ENCODE measurements at regions not wholly inside any gene's neighbourhood (a gene's known extent, or its start where the extent isn't known, plus 50 kb on each side); places are given as distances from the start of the nearest gene placed in this dataset.

DNA sequence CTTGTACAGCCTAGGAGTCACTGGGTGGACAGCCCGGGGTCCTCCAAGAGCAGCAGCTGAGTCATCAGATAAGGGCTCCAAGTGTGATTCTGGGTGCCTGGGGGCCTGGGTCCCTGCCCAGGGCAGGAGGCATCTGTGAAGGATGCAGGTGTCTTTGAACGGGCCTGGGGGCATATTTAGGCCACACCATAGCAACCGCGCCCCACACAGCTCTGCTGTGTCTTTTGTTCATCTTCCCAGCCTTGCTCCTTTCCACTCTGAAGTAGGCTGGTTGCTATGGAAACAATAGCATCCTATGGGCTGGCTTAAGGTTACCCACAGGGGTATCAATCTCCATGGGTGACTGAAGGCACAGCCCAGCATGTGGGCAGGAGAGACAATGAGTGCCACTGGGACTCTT is 324.7 kb downstream of the TCERG1L start:
- H3K36me3 ChIP-seq: no peaks in the 10 kb centered on the region
- no peak overlapping the region for H3K27ac ChIP-seq
- no peak for DNase-seq (ENCODE audit: low read depth in 1 of 2, low spot score in 1 of 2)
- no peaks in the 10 kb centered on the region for H3K4me1 ChIP-seq (ENCODE audit: low read depth)
- no peaks in the 10 kb centered on the region for H3K9me3 ChIP-seq (ENCODE audit: low read depth)
- TF ChIP-seq, protein P1, sequence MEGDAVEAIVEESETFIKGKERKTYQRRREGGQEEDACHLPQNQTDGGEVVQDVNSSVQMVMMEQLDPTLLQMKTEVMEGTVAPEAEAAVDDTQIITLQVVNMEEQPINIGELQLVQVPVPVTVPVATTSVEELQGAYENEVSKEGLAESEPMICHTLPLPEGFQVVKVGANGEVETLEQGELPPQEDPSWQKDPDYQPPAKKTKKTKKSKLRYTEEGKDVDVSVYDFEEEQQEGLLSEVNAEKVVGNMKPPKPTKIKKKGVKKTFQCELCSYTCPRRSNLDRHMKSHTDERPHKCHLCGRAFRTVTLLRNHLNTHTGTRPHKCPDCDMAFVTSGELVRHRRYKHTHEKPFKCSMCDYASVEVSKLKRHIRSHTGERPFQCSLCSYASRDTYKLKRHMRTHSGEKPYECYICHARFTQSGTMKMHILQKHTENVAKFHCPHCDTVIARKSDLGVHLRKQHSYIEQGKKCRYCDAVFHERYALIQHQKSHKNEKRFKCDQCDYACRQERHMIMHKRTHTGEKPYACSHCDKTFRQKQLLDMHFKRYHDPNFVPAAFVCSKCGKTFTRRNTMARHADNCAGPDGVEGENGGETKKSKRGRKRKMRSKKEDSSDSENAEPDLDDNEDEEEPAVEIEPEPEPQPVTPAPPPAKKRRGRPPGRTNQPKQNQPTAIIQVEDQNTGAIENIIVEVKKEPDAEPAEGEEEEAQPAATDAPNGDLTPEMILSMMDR (IDR thresholded peaks at IDR 0.05; ENCODE audit: low read depth, low read length): no peak
- H3K27me3 ChIP-seq: no peaks in the 10 kb centered on the region
- no peak overlapping the region for H3K4me3 ChIP-seq

DNA sequence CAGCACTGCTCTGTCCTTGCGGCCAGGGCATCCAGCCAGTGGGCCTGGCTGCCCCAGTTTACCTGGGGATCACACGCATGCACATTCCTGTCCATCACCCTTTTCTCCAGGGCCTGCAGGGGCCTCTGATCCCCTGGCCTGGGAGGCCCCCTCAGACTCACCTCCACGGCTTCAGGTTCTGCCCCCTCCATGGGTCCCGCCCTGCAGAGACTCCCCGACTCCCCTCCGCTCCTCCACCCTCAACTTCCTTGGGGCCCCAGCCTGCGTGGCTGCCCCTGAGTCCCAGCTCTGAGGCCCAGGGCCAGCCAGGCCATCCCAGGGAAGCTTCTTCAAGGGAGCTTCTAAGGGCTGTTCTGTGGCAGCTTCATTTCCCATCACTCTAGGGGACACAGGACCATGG is 324.1 kb downstream of the TCERG1L start:
- Histone ChIP-seq H3K4me3 (no peak overlapping the region), H3K4me1 (ENCODE audit: low read depth) (no peaks in the 10 kb centered on the region), H3K9me3 (ENCODE audit: low read depth) (no peaks in the 10 kb centered on the region), H3K27me3 (no peaks in the 10 kb centered on the region), H3K36me3 (no peaks in the 10 kb centered on the region), H3K27ac (no peak overlapping the region)
- TF ChIP-seq, protein P1 (IDR thresholded peaks at IDR 0.05; ENCODE audit: low read depth, low read length): no peak
- DNase-seq (ENCODE audit: low read depth in 1 of 2, low spot score in 1 of 2): no peak

DNA sequence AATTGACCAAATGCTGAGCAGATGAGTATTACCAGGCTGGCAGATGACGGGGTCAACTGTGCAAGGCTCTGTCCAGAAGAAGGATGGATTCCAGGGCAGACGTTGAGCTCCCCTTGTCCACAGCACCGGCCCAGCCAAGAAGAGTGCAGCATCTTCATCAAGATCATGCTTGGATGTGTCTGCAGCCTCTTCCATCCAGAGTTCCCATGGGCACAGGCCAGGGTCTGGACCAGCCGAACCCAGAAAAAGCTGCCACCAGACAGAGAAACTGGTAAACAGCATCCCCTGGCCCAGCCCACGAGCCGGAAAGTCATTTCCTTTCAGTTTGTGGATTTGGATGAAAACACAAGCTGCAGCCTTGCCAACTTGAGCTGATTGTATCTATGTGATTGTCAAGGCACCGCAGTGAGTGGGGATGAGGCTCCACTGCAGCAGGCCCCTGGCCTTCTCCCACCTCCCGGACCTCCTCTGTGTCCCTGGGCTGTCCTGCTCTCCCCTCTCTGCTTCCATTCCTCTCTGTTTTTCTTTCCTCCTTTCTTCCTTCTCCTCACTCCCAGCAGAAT is 321.8 kb downstream of the TCERG1L start:
- Histone ChIP-seq H3K27me3 (no peaks in the 10 kb centered on the region), H3K9me3 (ENCODE audit: low read depth) (no peaks in the 10 kb centered on the region), H3K27ac (no peak overlapping the region), H3K4me3 (no peak overlapping the region), H3K36me3 (no peaks in the 10 kb centered on the region), H3K4me1 (ENCODE audit: low read depth) (no peaks in the 10 kb centered on the region)
- TF ChIP-seq, protein P1 (IDR thresholded peaks at IDR 0.05; ENCODE audit: low read depth, low read length): no peak
- DNase-seq (ENCODE audit: low read depth in 1 of 2, low spot score in 1 of 2): no peak

DNA sequence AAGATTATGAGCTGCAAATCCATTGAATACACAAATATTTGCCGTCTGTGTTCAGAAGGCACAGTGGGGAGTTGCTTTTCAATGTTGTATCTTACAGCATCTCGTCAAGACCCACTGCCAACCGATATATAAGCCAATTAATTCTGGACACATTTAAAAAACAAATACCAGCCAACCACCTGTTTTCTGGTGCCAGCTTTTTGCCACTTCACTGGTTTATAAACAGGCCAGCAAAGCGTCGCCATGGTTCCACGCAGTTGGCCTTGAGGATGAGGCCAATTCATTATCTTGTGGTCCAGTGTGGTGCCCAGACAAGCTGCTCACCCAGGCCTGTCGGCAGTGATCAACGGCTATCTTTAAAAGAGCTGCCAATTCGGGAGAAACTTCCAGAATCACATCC is 321.0 kb downstream of the TCERG1L start:
- no peak for DNase-seq (ENCODE audit: low read depth in 1 of 2, low spot score in 1 of 2)
- no peak overlapping the region for H3K27ac ChIP-seq
- TF ChIP-seq, protein P1 (IDR thresholded peaks at IDR 0.05; ENCODE audit: low read depth, low read length): no peak
- H3K4me1 ChIP-seq (ENCODE audit: low read depth): no peaks in the 10 kb centered on the region
- no peaks in the 10 kb centered on the region for H3K9me3 ChIP-seq (ENCODE audit: low read depth)
- H3K4me3 ChIP-seq: no peak overlapping the region
- H3K36me3 ChIP-seq: no peaks in the 10 kb centered on the region
- H3K27me3 ChIP-seq: no peaks in the 10 kb centered on the region

DNA sequence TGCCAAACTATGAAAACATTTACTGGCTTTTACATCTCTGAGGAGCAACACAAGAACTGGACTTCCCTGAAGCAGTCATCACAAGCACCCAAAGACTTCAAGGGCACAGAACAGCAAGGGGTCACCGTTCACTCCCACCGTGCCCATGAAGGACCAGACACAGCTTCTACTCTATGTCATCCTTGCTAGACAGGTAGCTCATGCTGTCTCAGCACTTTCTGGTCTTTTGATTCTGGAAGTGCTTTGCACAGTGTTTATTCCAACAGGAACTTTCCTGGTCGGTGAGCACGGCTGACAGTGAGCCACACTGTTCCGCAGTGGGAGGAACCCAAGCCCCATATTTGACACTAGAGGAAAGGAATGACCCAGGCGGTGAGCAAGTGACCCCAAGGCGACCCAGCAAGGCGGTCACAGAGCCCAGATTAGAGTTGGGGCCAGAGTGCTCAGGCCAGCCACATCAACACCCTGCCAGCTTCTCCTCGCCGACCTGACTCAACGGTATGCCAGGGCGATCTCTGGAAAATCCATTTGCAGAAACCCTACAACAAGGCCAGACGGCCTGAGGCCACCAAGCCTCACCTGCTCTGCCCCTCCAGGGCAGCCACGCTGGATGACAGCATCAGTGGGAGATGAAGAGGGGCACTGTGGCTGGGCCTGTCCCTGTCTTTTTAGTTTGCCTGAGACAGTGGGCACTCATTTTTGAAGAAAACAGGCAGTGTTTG is 318.6 kb downstream of the TCERG1L start:
- no peaks in the 10 kb centered on the region for H3K4me1 ChIP-seq (ENCODE audit: low read depth)
- no peaks in the 10 kb centered on the region for H3K36me3 ChIP-seq
- no peaks in the 10 kb centered on the region for H3K27me3 ChIP-seq
- no peak for DNase-seq (ENCODE audit: low read depth in 1 of 2, low spot score in 1 of 2)
- no peak overlapping the region for H3K4me3 ChIP-seq
- H3K9me3 ChIP-seq (ENCODE audit: low read depth): no peaks in the 10 kb centered on the region
- TF ChIP-seq, protein P1 (IDR thresholded peaks at IDR 0.05; ENCODE audit: low read depth, low read length): no peak
- no peak overlapping the region for H3K27ac ChIP-seq
